NT2/D1 (cell line): ENCODE measurements at regions not wholly inside any gene's neighbourhood (a gene's known extent, or its start where the extent isn't known, plus 50 kb on each side); places are given as distances from the start of the nearest gene placed in this dataset.

Experiments
- DNase-seq: peaks from one replicate; pipeline ENCODE4 v3.0.0-alpha.2; 2011; ENCODE audit warnings: low read depth, low spot score
- H3K27me3 ChIP-seq: 2 replicates; pipeline ENCODE4 v1.6.0; 2011; ENCODE audit warnings: mild to moderate bottlenecking; ENCODE audit not compliant: insufficient read length, insufficient read depth
- H3K36me3 ChIP-seq: 2 replicates; pipeline ENCODE4 v1.6.1; 2011; ENCODE audit warnings: mild to moderate bottlenecking, low read length, mixed read lengths; ENCODE audit not compliant: insufficient read depth, insufficient read length
- H3K4me1 ChIP-seq: 2 replicates; pipeline ENCODE4 v1.5.1; 2011; ENCODE audit not compliant: insufficient read depth, insufficient read length
- H3K4me3 ChIP-seq: 2 replicates; pipeline ENCODE4 v1.5.1; 2011; ENCODE audit warnings: low read depth; ENCODE audit not compliant: insufficient read length
- H3K9ac ChIP-seq: 2 replicates; pipeline ENCODE4 v1.6.0; 2011; ENCODE audit warnings: low read depth; ENCODE audit not compliant: insufficient read length
- H3K9me3 ChIP-seq: 2 replicates; pipeline ENCODE4 v1.5.1; 2011; ENCODE audit warnings: mild to moderate bottlenecking, low read length; ENCODE audit not compliant: insufficient read depth
- SUZ12 ChIP-seq: IDR thresholded peaks from 2 replicates; pipeline ENCODE4 v1.6.1; 2011; ENCODE audit not compliant: insufficient read length, insufficient read depth; ENCODE audit errors: extremely low read depth
- YY1 ChIP-seq: IDR thresholded peaks from 2 replicates; pipeline ENCODE4 v1.6.1; 2011; ENCODE audit not compliant: insufficient read length, insufficient read depth
- ZNF274 ChIP-seq: IDR thresholded peaks from 2 replicates; pipeline ENCODE4 v1.6.1; 2011; ENCODE audit warnings: mild to moderate bottlenecking, low read depth, low read length

GRCh38 chr6:50586331-50586675, 127.0 kb upstream of the TFAP2D start:
- DNase-seq: no peak
- TF ChIP-seq YY1: no peak
- TF ChIP-seq ZNF274: no peak
- TF ChIP-seq SUZ12: no peak
- Histone ChIP-seq H3K36me3 (no peaks in the 10 kb centered on the region), H3K9me3 (no peaks in the 10 kb centered on the region), H3K9ac (no peak overlapping the region), H3K27me3 (no peaks in the 10 kb centered on the region), H3K4me1 (no peaks in the 10 kb centered on the region), H3K4me3 (no peak overlapping the region)

- no peak overlapping the region for H3K9ac ChIP-seq
- H3K9me3 ChIP-seq: no peaks in the 10 kb centered on the region
- no peak for DNase-seq
- H3K4me1 ChIP-seq: no peaks in the 10 kb centered on the region
- H3K4me3 ChIP-seq: no peak overlapping the region
- H3K36me3 ChIP-seq: no peaks in the 10 kb centered on the region
- no peaks in the 10 kb centered on the region for H3K27me3 ChIP-seq
- TF ChIP-seq YY1: no peak
Observed at GRCh38 chr6:50589751-50590470, 123.4 kb upstream of the TFAP2D start.

DNA sequence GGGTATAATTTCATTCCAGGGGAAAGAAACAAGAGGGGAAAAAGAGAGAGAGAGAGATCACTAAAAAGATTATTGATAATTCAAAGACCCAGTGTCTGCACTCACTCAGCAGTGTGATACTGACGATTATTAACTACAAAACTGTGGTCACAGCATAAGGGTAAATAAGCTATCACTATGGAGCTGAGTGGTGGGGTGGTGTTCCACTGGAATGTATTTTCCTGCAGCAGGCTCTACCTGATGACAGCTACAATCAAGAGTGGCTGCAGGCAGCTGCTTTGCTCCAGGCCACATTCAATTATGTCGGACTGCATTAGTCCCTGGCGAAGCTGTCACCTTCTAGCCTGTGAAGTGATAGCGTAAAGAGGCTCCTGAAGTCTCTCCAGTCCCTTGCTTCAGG, 122.2 kb upstream of the TFAP2D start:
- H3K27me3 ChIP-seq: no peaks in the 10 kb centered on the region
- DNase-seq: no peak
- H3K4me3 ChIP-seq: no peak overlapping the region
- no peak overlapping the region for H3K9ac ChIP-seq
- H3K4me1 ChIP-seq: no peaks in the 10 kb centered on the region
- TF ChIP-seq ZNF274 (no peak), YY1 (no peak), SUZ12 (no peak)
- H3K36me3 ChIP-seq: no peaks in the 10 kb centered on the region
- no peaks in the 10 kb centered on the region for H3K9me3 ChIP-seq

GRCh38 chr6:50600280-50600679, 113.0 kb upstream of the TFAP2D start:
- H3K36me3 ChIP-seq: no peaks in the 10 kb centered on the region
- no peak for DNase-seq
- no peak overlapping the region for H3K9ac ChIP-seq
- no peak overlapping the region for H3K4me3 ChIP-seq
- no peak for TF ChIP-seq ZNF274
- no peak for TF ChIP-seq YY1
- no peak for TF ChIP-seq SUZ12
- H3K27me3 ChIP-seq: no peaks in the 10 kb centered on the region
- no peaks in the 10 kb centered on the region for H3K4me1 ChIP-seq
- H3K9me3 ChIP-seq: no peaks in the 10 kb centered on the region

DNA sequence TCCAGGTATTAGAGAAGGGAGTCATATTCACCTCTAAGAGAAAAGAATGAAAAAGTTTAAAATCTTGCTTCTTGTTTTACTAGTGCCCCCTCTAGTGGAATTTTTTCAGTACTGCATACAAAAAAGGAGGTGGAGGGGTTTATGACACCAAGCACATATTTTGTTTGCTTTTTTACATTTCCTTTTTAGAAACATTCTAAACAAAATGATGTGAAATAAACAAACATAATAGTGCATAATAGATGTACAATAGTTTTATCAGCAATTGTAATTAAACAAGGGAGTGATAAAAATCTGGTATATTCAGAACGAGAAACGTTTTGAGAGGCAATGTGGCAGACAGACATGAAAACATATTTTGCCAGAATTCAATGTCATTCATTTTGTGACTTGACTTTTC, 111.0 kb upstream of the TFAP2D start:
- TF ChIP-seq YY1 (no peak), ZNF274 (no peak), SUZ12 (no peak)
- no peaks in the 10 kb centered on the region for H3K36me3 ChIP-seq
- no peaks in the 10 kb centered on the region for H3K27me3 ChIP-seq
- no peak overlapping the region for H3K9ac ChIP-seq
- H3K4me3 ChIP-seq: no peak overlapping the region
- DNase-seq: no peak
- H3K9me3 ChIP-seq: no peaks in the 10 kb centered on the region
- H3K4me1 ChIP-seq: no peaks in the 10 kb centered on the region

GRCh38 chr6:50608421-50608820, 104.9 kb upstream of the TFAP2D start:
- no peaks in the 10 kb centered on the region for H3K9me3 ChIP-seq
- H3K36me3 ChIP-seq: no peaks in the 10 kb centered on the region
- no peak for DNase-seq
- H3K27me3 ChIP-seq: no peaks in the 10 kb centered on the region
- no peak overlapping the region for H3K4me3 ChIP-seq
- H3K4me1 ChIP-seq: no peaks in the 10 kb centered on the region
- H3K9ac ChIP-seq: no peak overlapping the region
- TF ChIP-seq SUZ12 (no peak), YY1 (no peak), ZNF274 (no peak)

GRCh38 chr6:50610562-50610961, 102.8 kb upstream of the TFAP2D start:
- H3K9ac ChIP-seq: no peak overlapping the region
- no peak for TF ChIP-seq YY1
- TF ChIP-seq ZNF274: no peak
- TF ChIP-seq SUZ12: no peak
- no peak for DNase-seq

GRCh38 chr6:50635429-50635828, 77.9 kb upstream of the TFAP2D start:
- no peaks in the 10 kb centered on the region for H3K27me3 ChIP-seq
- DNase-seq: no peak
- H3K9me3 ChIP-seq: no peaks in the 10 kb centered on the region
- H3K4me3 ChIP-seq: no peak overlapping the region
- TF ChIP-seq ZNF274 (no peak), SUZ12 (no peak)
- no peaks in the 10 kb centered on the region for H3K4me1 ChIP-seq
- H3K9ac ChIP-seq: no peak overlapping the region
- no peaks in the 10 kb centered on the region for H3K36me3 ChIP-seq

More at GRCh38 chr6:50610562-50610961, 102.8 kb upstream of the TFAP2D start:
- no peaks in the 10 kb centered on the region for H3K4me1 ChIP-seq
- H3K27me3 ChIP-seq: no peaks in the 10 kb centered on the region
- no peak overlapping the region for H3K4me3 ChIP-seq
- no peaks in the 10 kb centered on the region for H3K9me3 ChIP-seq
- H3K36me3 ChIP-seq: no peaks in the 10 kb centered on the region
